HUES64 (cell line): ENCODE measurements at regions not wholly inside any gene's neighbourhood (a gene's known extent, or its start where the extent isn't known, plus 50 kb on each side); places are given as distances from the start of the nearest gene placed in this dataset.

Experiments
- H3K27ac ChIP-seq: 2 replicates; pipeline ENCODE4 v1.7.0; 2013; ENCODE audit warnings: low read depth, low read length, inconsistent platforms
- H3K27me3 ChIP-seq: 2 replicates; pipeline ENCODE4 v1.6.1; 2013; ENCODE audit warnings: mild to moderate bottlenecking, low read length; ENCODE audit not compliant: insufficient read depth
- H3K36me3 ChIP-seq: 2 replicates; pipeline ENCODE4 v1.6.1; 2013; ENCODE audit warnings: mild to moderate bottlenecking, low read length; ENCODE audit not compliant: insufficient read depth
- H3K4me1 ChIP-seq: 2 replicates; pipeline ENCODE4 v1.6.1; 2013; ENCODE audit warnings: mild to moderate bottlenecking, low read length, moderate library complexity; ENCODE audit not compliant: insufficient read depth
- H3K4me3 ChIP-seq: 2 replicates; pipeline ENCODE4 v1.5.1; 2013; ENCODE audit warnings: mild to moderate bottlenecking, low read length, moderate library complexity
- H3K9ac ChIP-seq: 2 replicates; pipeline ENCODE4 v1.6.1; 2013; ENCODE audit warnings: mild to moderate bottlenecking, low read depth, low read length
- H3K9me3 ChIP-seq: 2 replicates; pipeline ENCODE4 v1.6.1; 2013; ENCODE audit warnings: low read depth, low read length; ENCODE audit not compliant: insufficient read depth
- WGBS: fragments of 150-250, 120-280 bp; methylation state at CpG from one replicate; pipeline ENCODE4 v1.1.7; 2013; ENCODE audit warnings: missing lambda C conversion rate; 5-methylcytosine and 5-hydroxymethylcytosine counted together

DNA sequence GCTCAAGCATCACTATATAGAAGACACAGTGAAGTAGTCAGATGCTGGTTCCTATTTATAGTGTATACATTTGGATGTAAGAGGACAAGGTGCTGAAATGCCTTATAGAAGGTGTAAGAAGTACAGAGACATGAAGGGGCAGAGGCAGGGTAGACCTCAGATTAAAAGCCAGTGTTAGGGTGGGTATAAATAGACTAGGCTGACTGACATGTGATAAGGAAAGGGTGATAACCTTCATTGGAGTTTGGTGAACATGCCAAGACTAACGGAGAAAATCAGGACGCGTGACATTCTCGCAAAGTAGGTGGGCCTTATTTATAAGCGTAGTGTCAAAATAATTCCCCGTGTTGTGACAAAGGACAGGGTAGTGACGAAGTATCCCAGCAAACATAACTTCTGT is 59.1 kb upstream of the HRH2 start:
- Histone ChIP-seq H3K27me3 (no peaks in the 10 kb centered on the region), H3K27ac (no peak overlapping the region), H3K36me3 (no peaks in the 10 kb centered on the region), H3K4me3 (no peak overlapping the region), H3K9ac (no peak overlapping the region), H3K9me3 (no peaks in the 10 kb centered on the region), H3K4me1 (peaks cover 5% of the 10 kb centered on the region)
- WGBS: 96% methylated on average over 7 of the region's 7 CpGs

- H3K4me3 ChIP-seq: no peak overlapping the region
- H3K9ac ChIP-seq: no peak overlapping the region
- no peaks in the 10 kb centered on the region for H3K36me3 ChIP-seq
- H3K4me1 ChIP-seq: peaks cover 9% of the 10 kb centered on the region
- no peaks in the 10 kb centered on the region for H3K27me3 ChIP-seq
- 94% methylated on average over 7 of the region's 7 CpGs for WGBS
- no peak overlapping the region for H3K27ac ChIP-seq
- H3K9me3 ChIP-seq: no peaks in the 10 kb centered on the region
These were observed 58.7 kb upstream of the HRH2 start for GRCh38 chr5:175599210-175599609.

DNA sequence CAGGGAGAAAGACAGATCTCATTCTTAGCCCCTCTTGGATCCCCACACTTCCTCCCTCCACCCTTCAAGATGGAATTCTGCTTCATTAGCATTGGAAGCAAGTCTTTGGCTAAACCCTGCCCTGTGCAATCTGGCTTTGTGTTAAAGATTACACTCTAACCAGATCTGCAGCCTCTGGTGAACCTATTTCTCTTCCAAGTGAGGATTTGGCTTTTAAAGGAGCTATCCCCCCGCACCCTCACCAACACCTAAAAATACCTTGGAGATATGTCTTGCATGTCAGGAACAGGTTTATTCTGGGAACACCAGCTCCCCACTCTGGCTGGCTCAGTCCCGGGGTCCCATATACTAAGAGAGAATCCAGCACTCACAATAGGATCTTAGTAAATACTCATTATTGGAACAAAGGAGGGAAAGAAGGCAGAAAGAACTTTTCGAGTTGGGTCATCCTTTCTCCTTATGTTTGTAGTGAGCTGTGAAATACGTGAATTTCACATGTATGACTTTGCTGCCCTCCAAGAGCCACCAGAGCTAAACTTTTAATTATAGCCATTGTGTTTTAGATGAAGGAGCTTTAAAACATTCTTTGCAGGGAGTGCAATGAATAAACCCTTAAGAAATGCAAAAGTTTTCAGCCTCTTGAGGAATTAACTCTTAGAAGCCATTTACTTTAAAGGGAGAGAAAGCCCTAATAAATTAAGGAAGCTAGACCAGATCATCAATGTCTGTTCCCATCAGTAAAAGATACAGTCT is 53.7 kb upstream of the HRH2 start:
- peak overlapping the region; percentile 25 for H3K4me3 ChIP-seq
- H3K9ac ChIP-seq: peak overlapping the region; percentile 6; the same call in 1 of the 2 replicates
- 22% methylated on average over 4 of the region's 4 CpGs for WGBS
- peak overlapping the region; percentile 95 for H3K27ac ChIP-seq
- H3K4me1 ChIP-seq: peaks cover 20% of the 10 kb centered on the region
- no peaks in the 10 kb centered on the region for H3K27me3 ChIP-seq
- peaks cover 17% of the 10 kb centered on the region for H3K9me3 ChIP-seq
- no peaks in the 10 kb centered on the region; the same call in 1 of the 2 replicates for H3K36me3 ChIP-seq

GRCh38 chr5:175606409-175606808 is 51.5 kb upstream of the HRH2 start:
- 96% methylated on average over 3 of the region's 3 CpGs for WGBS

More at GRCh38 chr5:175606409-175606808, 51.5 kb upstream of the HRH2 start:
- Histone ChIP-seq H3K27ac (no peak overlapping the region), H3K36me3 (no peaks in the 10 kb centered on the region; the same call in 1 of the 2 replicates), H3K4me3 (no peak overlapping the region), H3K27me3 (no peaks in the 10 kb centered on the region), H3K4me1 (peaks cover 20% of the 10 kb centered on the region), H3K9me3 (peaks cover 17% of the 10 kb centered on the region), H3K9ac (no peak overlapping the region)
